Spleen (tissue), 7 donors: ENCODE measurements at regions not wholly inside any gene's neighbourhood (a gene's known extent, or its start where the extent isn't known, plus 50 kb on each side); places are given as distances from the start of the nearest gene placed in this dataset.

Experiments
- CTCF ChIP-seq, 11 experiments: fragments of 200-600 bp in 7 of 11; fragments of 450-650 bp in 4 of 11; sonication (generic) in 4 of 11; IDR thresholded peaks in 8 of 11; conservative IDR thresholded peaks in 3 of 11; 1 replicate in 7 of 11; 2 replicates in 4 of 11; pipeline versions ENCODE4 v1.4.0 to v1.8.0; 2016 to 2021; ENCODE audit warnings: antibody characterized with exemption in 11 of 11, inconsistent platforms in 4 of 11, mild to moderate bottlenecking in 1 of 11
- POLR2A ChIP-seq, 3 donors: fragments of 450-650 bp; IDR thresholded peaks; one replicate each; pipeline ENCODE4 v1.5.1; 2017; ENCODE audit warnings: antibody characterized with exemption in 3 of 3, mild to moderate bottlenecking in 1 of 3
- POLR2AphosphoS5 ChIP-seq, 3 donors: sonication (generic); formaldehyde crosslinking; IDR thresholded peaks; one replicate each; pipeline ENCODE4 v1.5.1; 2017; ENCODE audit warnings: antibody characterized with exemption in 3 of 3
- donor health status: DM: no; HTN: no; CAD: no; lungs with moderate emphysema.
- donor health status: DM: no; HTN: no; CAD: no.
- donor health status: DM: no; HTN: no; CAD: no.

- TF ChIP-seq CTCF (IDR thresholded peaks at IDR 0.05 in 8 of 11, conservative IDR thresholded peaks at IDR 0.05 in 3 of 11) (no peak), POLR2AphosphoS5 (IDR thresholded peaks at IDR 0.05) (peak in 1 of 3 donors; percentile 53), POLR2A (IDR thresholded peaks at IDR 0.05) (no peak)
Observed at GRCh38 chr3:124201786-124202185, 209.9 kb upstream of the ROPN1 start.
